HepG2 (cell line): ENCODE measurements at regions not wholly inside any gene's neighbourhood (a gene's known extent, or its start where the extent isn't known, plus 50 kb on each side); places are given as distances from the start of the nearest gene placed in this dataset.

Experiments
- ADNP ChIP-seq: sonication (generic); formaldehyde crosslinking; IDR thresholded peaks from 2 replicates; pipeline ENCODE4 v1.4.0; 2020; ENCODE audit warnings: missing genetic modification reagents
- EP300 ChIP-seq, 3 experiments: sonication (generic) in 1 of 3; formaldehyde crosslinking in 1 of 3; IDR thresholded peaks; 2 replicates each; pipeline versions ENCODE4 v1.5.1 to v1.6.1; 2011 to 2020; ENCODE audit warnings: low read depth in 2 of 3, low read length in 2 of 3, borderline replicate concordance in 1 of 3, improper control_type of control experiment in 1 of 3, mild to moderate bottlenecking in 1 of 3, missing genetic modification reagents in 1 of 3, moderate library complexity in 1 of 3
- ETV5 ChIP-seq: IDR thresholded peaks from 2 replicates; pipeline ENCODE4 v1.6.1; 2018; ENCODE audit warnings: missing biosample characterization, missing genetic modification reagents, inconsistent platforms, borderline replicate concordance
- FOXC1 ChIP-seq: sonication (generic); formaldehyde crosslinking; IDR thresholded peaks from 2 replicates; pipeline ENCODE4 v1.8.0; 2022; ENCODE audit warnings: mild to moderate bottlenecking, missing genetic modification reagents, borderline replicate concordance
- HES4 ChIP-seq: sonication (generic); formaldehyde crosslinking; IDR thresholded peaks from 2 replicates; pipeline ENCODE4 v1.9.0; 2021; ENCODE audit warnings: mild to moderate bottlenecking, missing genetic modification reagents, borderline replicate concordance
- IKZF5 ChIP-seq: IDR thresholded peaks from 2 replicates; pipeline ENCODE4 v1.6.1; 2018; ENCODE audit warnings: missing genetic modification reagents, mild to moderate bottlenecking, missing compliant biosample characterization
- KAT7 ChIP-seq: IDR thresholded peaks from 2 replicates; pipeline ENCODE4 v1.6.1; 2018; ENCODE audit warnings: borderline replicate concordance, missing compliant biosample characterization
- KLF13 ChIP-seq: sonication (generic); formaldehyde crosslinking; IDR thresholded peaks from 2 replicates; pipeline ENCODE4 v1.4.0; 2020; ENCODE audit warnings: mild to moderate bottlenecking, missing genetic modification reagents
- MIXL1 ChIP-seq: IDR thresholded peaks from 2 replicates; pipeline ENCODE4 v1.6.1; 2016
- MTA3 ChIP-seq: sonication (generic); formaldehyde crosslinking; IDR thresholded peaks from 2 replicates; pipeline ENCODE4 v1.4.0; 2020; ENCODE audit warnings: missing genetic modification reagents
- NONO ChIP-seq, 2 experiments: fragments of 450-650 bp in 1 of 2; sonication (generic) in 1 of 2; formaldehyde crosslinking in 1 of 2; IDR thresholded peaks in 1 of 2; conservative IDR thresholded peaks in 1 of 2; 2 replicates each; pipeline versions ENCODE4 v1.6.1 to v1.8.0; 2017 to 2022; ENCODE audit warnings: mild to moderate bottlenecking in 1 of 2, missing genetic modification reagents in 1 of 2, moderate library complexity in 1 of 2
- POLR2AphosphoS2 ChIP-seq: IDR thresholded peaks from 2 replicates; pipeline ENCODE4 v1.6.1; 2011; ENCODE audit warnings: low read depth, low read length, improper control_type of control experiment
- RELA ChIP-seq: sonication (generic); formaldehyde crosslinking; IDR thresholded peaks from 2 replicates; pipeline ENCODE4 v1.4.0; 2020; ENCODE audit warnings: missing genetic modification reagents
- SSRP1 ChIP-seq: IDR thresholded peaks from 2 replicates; pipeline ENCODE4 v1.6.1; 2016; ENCODE audit warnings: control low read depth
- ZBTB42 ChIP-seq: sonication (generic); formaldehyde crosslinking; IDR thresholded peaks from 2 replicates; pipeline ENCODE4 v1.5.0; 2020; ENCODE audit warnings: mild to moderate bottlenecking, missing genetic modification reagents
- ZFP91 ChIP-seq: sonication (generic); formaldehyde crosslinking; IDR thresholded peaks from 2 replicates; pipeline ENCODE4 v1.9.0; 2022; ENCODE audit warnings: missing genetic modification reagents, mild to moderate bottlenecking, borderline replicate concordance
- ZIK1 ChIP-seq: sonication (generic); formaldehyde crosslinking; IDR thresholded peaks from 2 replicates; pipeline ENCODE4 v1.5.0; 2020; ENCODE audit warnings: mild to moderate bottlenecking, low read depth, missing genetic modification reagents, borderline replicate concordance
- ZNF10 ChIP-seq: sonication (generic); formaldehyde crosslinking; IDR thresholded peaks from 2 replicates; pipeline ENCODE4 v1.4.0; 2020; ENCODE audit warnings: mild to moderate bottlenecking, low read depth, missing genetic modification reagents, borderline replicate concordance
- ZNF430 ChIP-seq: sonication (generic); formaldehyde crosslinking; IDR thresholded peaks from 2 replicates; pipeline ENCODE4 v1.9.0; 2021; ENCODE audit warnings: mild to moderate bottlenecking, missing genetic modification reagents
- ZNF530 ChIP-seq: sonication (generic); formaldehyde crosslinking; IDR thresholded peaks from 2 replicates; pipeline ENCODE4 v1.5.0; 2020; ENCODE audit warnings: low read depth, mild to moderate bottlenecking, missing genetic modification reagents
- ZNF605 ChIP-seq: sonication (generic); formaldehyde crosslinking; IDR thresholded peaks from 2 replicates; pipeline ENCODE4 v1.8.0; 2022; ENCODE audit warnings: mild to moderate bottlenecking, missing genetic modification reagents
- ZNF629 ChIP-seq: sonication (generic); formaldehyde crosslinking; conservative IDR thresholded peaks from 2 replicates; pipeline ENCODE4 v1.5.0; 2020; ENCODE audit warnings: missing genetic modification reagents
- ZNF839 ChIP-seq: sonication (generic); formaldehyde crosslinking; IDR thresholded peaks from 2 replicates; pipeline ENCODE4 v1.4.0; 2020; ENCODE audit warnings: missing genetic modification reagents, mild to moderate bottlenecking, borderline replicate concordance
- TF ChIP-seq, protein P1 (sequence below): sonication (generic); formaldehyde crosslinking; IDR thresholded peaks from 2 replicates; pipeline ENCODE4 v1.4.0; 2020; ENCODE audit warnings: mild to moderate bottlenecking, missing genetic modification reagents
- TF ChIP-seq, protein P2 (sequence below): sonication (generic); formaldehyde crosslinking; IDR thresholded peaks from 2 replicates; pipeline ENCODE4 v1.5.1; 2020; ENCODE audit warnings: missing genetic modification reagents, mild to moderate bottlenecking, borderline replicate concordance

- TF ChIP-seq IKZF5 (CRISPR knock-in tag) (no peak; the same call in 1 of the 2 replicates), HES4 (CRISPR knock-in tag) (no peak), ZNF629 (CRISPR knock-in tag) (peak; percentile 99), MIXL1 (CRISPR knock-in tag) (no peak), ZNF430 (CRISPR knock-in tag) (peak; percentile 46; the same call in 1 of the 2 replicates), KAT7 (CRISPR knock-in tag) (0 out of 2 replicates have a peak, but pooled peaks have one; percentile 24), POLR2AphosphoS2 (no peak), NONO (IDR thresholded peaks at IDR 0.05) (no peak), NONO (CRISPR knock-in tag; conservative IDR thresholded peaks at IDR 0.05) (peak; percentile 67), ADNP (CRISPR knock-in tag) (peak; percentile 94), RELA (CRISPR knock-in tag) (no peak; the same call in 1 of the 2 replicates), ETV5 (0 out of 2 replicates have a peak, but pooled peaks have one; percentile 8), FOXC1 (CRISPR knock-in tag) (peak; percentile 88), ZBTB42 (no peak), MTA3 (no peak), ZNF605 (CRISPR knock-in tag) (peak; percentile 93), ZNF839 (CRISPR knock-in tag) (0 out of 2 replicates have a peak, but pooled peaks have one; percentile 5), ZNF10 (CRISPR knock-in tag) (no peak), KLF13 (CRISPR knock-in tag) (no peak), ZIK1 (CRISPR knock-in tag) (no peak), ZNF530 (CRISPR knock-in tag) (no peak), SSRP1 (0 out of 2 replicates have a peak, but pooled peaks have one; percentile 56), EP300 (IDR thresholded peaks at IDR 0.05; ENCODE audit: low read depth in 2 of 2, low read length in 2 of 2) (no peak), EP300 (CRISPR knock-in tag; IDR thresholded peaks at IDR 0.05; ENCODE audit: borderline replicate concordance) (no peak), ZFP91 (CRISPR knock-in tag) (peak; percentile 72; the same call in 1 of the 2 replicates)
- TF ChIP-seq, protein P1, sequence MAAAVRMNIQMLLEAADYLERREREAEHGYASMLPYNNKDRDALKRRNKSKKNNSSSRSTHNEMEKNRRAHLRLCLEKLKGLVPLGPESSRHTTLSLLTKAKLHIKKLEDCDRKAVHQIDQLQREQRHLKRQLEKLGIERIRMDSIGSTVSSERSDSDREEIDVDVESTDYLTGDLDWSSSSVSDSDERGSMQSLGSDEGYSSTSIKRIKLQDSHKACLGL (CRISPR knock-in tag): no peak
- TF ChIP-seq, protein P2, sequence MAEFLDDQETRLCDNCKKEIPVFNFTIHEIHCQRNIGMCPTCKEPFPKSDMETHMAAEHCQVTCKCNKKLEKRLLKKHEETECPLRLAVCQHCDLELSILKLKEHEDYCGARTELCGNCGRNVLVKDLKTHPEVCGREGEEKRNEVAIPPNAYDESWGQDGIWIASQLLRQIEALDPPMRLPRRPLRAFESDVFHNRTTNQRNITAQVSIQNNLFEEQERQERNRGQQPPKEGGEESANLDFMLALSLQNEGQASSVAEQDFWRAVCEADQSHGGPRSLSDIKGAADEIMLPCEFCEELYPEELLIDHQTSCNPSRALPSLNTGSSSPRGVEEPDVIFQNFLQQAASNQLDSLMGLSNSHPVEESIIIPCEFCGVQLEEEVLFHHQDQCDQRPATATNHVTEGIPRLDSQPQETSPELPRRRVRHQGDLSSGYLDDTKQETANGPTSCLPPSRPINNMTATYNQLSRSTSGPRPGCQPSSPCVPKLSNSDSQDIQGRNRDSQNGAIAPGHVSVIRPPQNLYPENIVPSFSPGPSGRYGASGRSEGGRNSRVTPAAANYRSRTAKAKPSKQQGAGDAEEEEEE (CRISPR knock-in tag): no peak
Observed at GRCh38 chr2:43127208-43127940, 99.0 kb downstream of the ZFP36L2 start (continued).
